GM06990 (cell line): ENCODE measurements at regions not wholly inside any gene's neighbourhood (a gene's known extent, or its start where the extent isn't known, plus 50 kb on each side); places are given as distances from the start of the nearest gene placed in this dataset.

Source experiments
- DNase-seq: peaks from one replicate; pipeline ENCODE4 v3.0.0-alpha.2; 2011; ENCODE audit not compliant: insufficient read length; ENCODE audit errors: extremely low read depth
- H3K27me3 ChIP-seq: replicated peaks from 2 replicates; pipeline ENCODE4 v1.6.0; 2011; ENCODE audit warnings: low read length; ENCODE audit not compliant: control insufficient read depth, insufficient read depth
- H3K36me3 ChIP-seq: 2 replicates; pipeline ENCODE4 v1.5.1; 2011; ENCODE audit warnings: low read length; ENCODE audit not compliant: control insufficient read depth, insufficient read depth
- H3K4me3 ChIP-seq: replicated peaks from 2 replicates; pipeline ENCODE4 v1.5.1; 2011; ENCODE audit warnings: low read depth, mild to moderate bottlenecking, control low read depth, low read length
- CTCF ChIP-seq: IDR thresholded peaks from 2 replicates; pipeline ENCODE4 v1.5.1; 2011; ENCODE audit warnings: low read length, control low read depth, mild to moderate bottlenecking, inconsistent platforms; ENCODE audit not compliant: insufficient read depth, poor library complexity, severe bottlenecking

- no peak for TF ChIP-seq CTCF
- DNase-seq = no peak
- H3K4me3 ChIP-seq = no peak overlapping the region
- H3K36me3 ChIP-seq = no peaks in the 10 kb centered on the region
- no peaks in the 10 kb centered on the region for H3K27me3 ChIP-seq
Observed at GRCh38 chrX:125744914-125745313, 421.2 kb downstream of the DCAF12L2 start.

GRCh38 chrX:125757794-125758564, 408.1 kb downstream of the DCAF12L2 start:
- Histone ChIP-seq H3K27me3 (no peaks in the 10 kb centered on the region), H3K4me3 (no peak overlapping the region), H3K36me3 (no peaks in the 10 kb centered on the region)
- DNase-seq = no peak
- TF ChIP-seq CTCF = no peak

GRCh38 chrX:125758819-125759218, 407.3 kb downstream of the DCAF12L2 start:
- Histone ChIP-seq H3K4me3 (no peak overlapping the region), H3K36me3 (no peaks in the 10 kb centered on the region), H3K27me3 (no peaks in the 10 kb centered on the region)
- no peak for TF ChIP-seq CTCF
- no peak for DNase-seq

- no peaks in the 10 kb centered on the region for H3K27me3 ChIP-seq
- no peak for DNase-seq
- TF ChIP-seq CTCF = no peak
- H3K36me3 ChIP-seq = no peaks in the 10 kb centered on the region
- H3K4me3 ChIP-seq = no peak overlapping the region
Observed at GRCh38 chrX:125762954-125763353, 403.1 kb downstream of the DCAF12L2 start.

DNA sequence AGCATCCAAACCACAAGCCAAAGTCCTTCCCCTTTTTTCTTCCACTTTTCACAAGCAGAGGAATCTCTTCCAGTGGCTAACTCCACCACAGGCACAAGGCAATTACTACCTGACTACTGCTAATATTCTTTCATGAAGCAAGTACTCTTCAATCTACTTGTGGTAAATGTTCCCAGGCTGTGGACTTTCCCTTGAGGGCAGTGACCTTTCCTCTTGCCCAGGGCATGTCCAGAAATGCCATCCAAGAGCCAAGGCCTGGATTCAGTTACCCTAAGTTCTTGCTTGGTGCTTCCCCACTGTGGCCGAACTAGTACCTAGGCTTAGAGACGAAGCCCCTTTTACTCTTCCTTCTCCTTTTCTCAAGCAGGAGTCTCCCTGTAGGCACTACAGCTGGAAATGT, 400.7 kb downstream of the DCAF12L2 start:
- no peak for TF ChIP-seq CTCF
- no peak for DNase-seq
- Histone ChIP-seq H3K27me3 (no peaks in the 10 kb centered on the region), H3K36me3 (no peaks in the 10 kb centered on the region), H3K4me3 (no peak overlapping the region)

GRCh38 chrX:125769628-125770027, 396.5 kb downstream of the DCAF12L2 start:
- TF ChIP-seq CTCF = no peak
- DNase-seq = no peak
- H3K36me3 ChIP-seq = no peaks in the 10 kb centered on the region
- H3K4me3 ChIP-seq = no peak overlapping the region
- H3K27me3 ChIP-seq = no peaks in the 10 kb centered on the region
